Astrocyte (in vitro differentiated cells and primary cell): ENCODE measurements at regions not wholly inside any gene's neighbourhood (a gene's known extent, or its start where the extent isn't known, plus 50 kb on each side); places are given as distances from the start of the nearest gene placed in this dataset.

ENCODE experiments used
- CTCF ChIP-seq: IDR thresholded peaks from 2 replicates; pipeline ENCODE4 v1.5.1; 2011; ENCODE audit warnings: low read depth, mild to moderate bottlenecking, inconsistent platforms, low read length, moderate library complexity; ENCODE audit not compliant: insufficient read depth
- EZH2 ChIP-seq: IDR thresholded peaks from 2 replicates; pipeline ENCODE4 v1.6.1; 2012; ENCODE audit warnings: mild to moderate bottlenecking, low read length, inconsistent platforms; ENCODE audit not compliant: insufficient read depth

- no peak for TF ChIP-seq CTCF
- no peak for TF ChIP-seq EZH2
These were observed 578.6 kb downstream of the PCDH7 start for GRCh38 chr4:31298737-31299136.
